HG03378 (cell line): ENCODE measurements at regions not wholly inside any gene's neighbourhood (a gene's known extent, or its start where the extent isn't known, plus 50 kb on each side); places are given as distances from the start of the nearest gene placed in this dataset.

Source experiments
- ATAC-seq: cut with Tn5 transposase; IDR thresholded peaks from one replicate; pipeline ENCODE4 v1.9.1; 2021; ENCODE audit warnings: mild to moderate bottlenecking, moderate library complexity; ENCODE audit not compliant: unreplicated experiment

- no peak for ATAC-seq
Observed at GRCh38 chr20:56987986-56988385, 278.5 kb downstream of the BMP7 start.

GRCh38 chr20:56988446-56988845 is 278.0 kb downstream of the BMP7 start:
- ATAC-seq: no peak

- no peak for ATAC-seq
Observed at GRCh38 chr20:56989516-56989915, 276.9 kb downstream of the BMP7 start.

GRCh38 chr20:56993020-56993559 is 273.4 kb downstream of the BMP7 start:
- no peak for ATAC-seq

GRCh38 chr20:56994006-56994405 is 272.4 kb downstream of the BMP7 start:
- ATAC-seq: no peak

- ATAC-seq: no peak
Observed at GRCh38 chr20:56995149-56995548, 271.3 kb downstream of the BMP7 start.

GRCh38 chr20:56995635-56996075 is 270.8 kb downstream of the BMP7 start:
- no peak for ATAC-seq

GRCh38 chr20:56996533-56996932 is 269.9 kb downstream of the BMP7 start:
- no peak for ATAC-seq

- ATAC-seq: no peak
Observed at GRCh38 chr20:56998438-56998837, 268.0 kb downstream of the BMP7 start.

GRCh38 chr20:57000441-57000968 is 265.9 kb downstream of the BMP7 start:
- ATAC-seq: no peak

GRCh38 chr20:57001126-57001767 is 265.2 kb downstream of the BMP7 start:
- ATAC-seq: no peak

GRCh38 chr20:57002066-57002570 is 264.3 kb downstream of the BMP7 start:
- ATAC-seq: no peak

- no peak for ATAC-seq
Observed at GRCh38 chr20:57003012-57003411, 263.4 kb downstream of the BMP7 start.

GRCh38 chr20:57004416-57004815 is 262.0 kb downstream of the BMP7 start:
- no peak for ATAC-seq

- no peak for ATAC-seq
Observed at GRCh38 chr20:57004951-57005933, 261.2 kb downstream of the BMP7 start.

GRCh38 chr20:57006411-57007170 is 259.9 kb downstream of the BMP7 start:
- ATAC-seq: no peak

GRCh38 chr20:57007171-57007540 is 259.3 kb downstream of the BMP7 start:
- no peak for ATAC-seq

- no peak for ATAC-seq
Observed at GRCh38 chr20:57008217-57008616, 258.2 kb downstream of the BMP7 start.

GRCh38 chr20:57009355-57009754 is 257.1 kb downstream of the BMP7 start:
- no peak for ATAC-seq

- no peak for ATAC-seq
Observed at GRCh38 chr20:57009775-57010174, 256.7 kb downstream of the BMP7 start.

- no peak for ATAC-seq
Observed at GRCh38 chr20:57012691-57013090, 253.8 kb downstream of the BMP7 start.
